GM18499 (cell line): ENCODE measurements at regions not wholly inside any gene's neighbourhood (a gene's known extent, or its start where the extent isn't known, plus 50 kb on each side); places are given as distances from the start of the nearest gene placed in this dataset.

Source experiments
- ATAC-seq: cut with Tn5 transposase; IDR thresholded peaks from one replicate; pipeline ENCODE4 v1.9.1; 2021; ENCODE audit warnings: moderate number of reproducible peaks; ENCODE audit not compliant: insufficient read depth, unreplicated experiment

GRCh38 chr5:35438786-35439185, 178.9 kb upstream of the SPEF2 start:
- no peak for ATAC-seq

- no peak for ATAC-seq
These were observed 179.4 kb upstream of the SPEF2 start for GRCh38 chr5:35438288-35438687.

- ATAC-seq = no peak
These were observed 181.1 kb upstream of the SPEF2 start for GRCh38 chr5:35436400-35437057.

GRCh38 chr5:35430381-35431162, 187.1 kb upstream of the SPEF2 start:
- no peak for ATAC-seq

- no peak for ATAC-seq
These were observed 189.9 kb upstream of the PRLR start for GRCh38 chr5:35420200-35420599.

- no peak for ATAC-seq
These were observed 186.8 kb upstream of the PRLR start for GRCh38 chr5:35417040-35417439.

GRCh38 chr5:35416217-35416988, 186.1 kb upstream of the PRLR start:
- ATAC-seq = no peak

GRCh38 chr5:35415309-35415708, 185.0 kb upstream of the PRLR start:
- no peak for ATAC-seq

GRCh38 chr5:35409361-35409760, 179.1 kb upstream of the PRLR start:
- ATAC-seq = no peak

GRCh38 chr5:35408146-35408545, 177.9 kb upstream of the PRLR start:
- ATAC-seq = no peak

- no peak for ATAC-seq
These were observed 177.4 kb upstream of the PRLR start for GRCh38 chr5:35407697-35408096.

GRCh38 chr5:35405938-35406337, 175.7 kb upstream of the PRLR start:
- ATAC-seq = no peak

- no peak for ATAC-seq
These were observed 174.4 kb upstream of the PRLR start for GRCh38 chr5:35404701-35405100.

GRCh38 chr5:35393901-35394300, 163.6 kb upstream of the PRLR start:
- no peak for ATAC-seq

GRCh38 chr5:35384658-35385057, 154.4 kb upstream of the PRLR start:
- no peak for ATAC-seq

GRCh38 chr5:35383041-35383440, 152.8 kb upstream of the PRLR start:
- ATAC-seq = no peak

- no peak for ATAC-seq
These were observed 147.4 kb upstream of the PRLR start for GRCh38 chr5:35377653-35378052.

- no peak for ATAC-seq
These were observed 144.3 kb upstream of the PRLR start for GRCh38 chr5:35374584-35374983.

GRCh38 chr5:35373249-35373648, 143.0 kb upstream of the PRLR start:
- ATAC-seq = no peak

- no peak for ATAC-seq
These were observed 142.2 kb upstream of the PRLR start for GRCh38 chr5:35372482-35372881.

GRCh38 chr5:35371951-35372426, 141.7 kb upstream of the PRLR start:
- ATAC-seq = no peak
